Keratinocyte (primary cell): ENCODE measurements at regions not wholly inside any gene's neighbourhood (a gene's known extent, or its start where the extent isn't known, plus 50 kb on each side); places are given as distances from the start of the nearest gene placed in this dataset.

Experiments
- DNase-seq: peaks from one replicate; pipeline ENCODE4 v3.0.0-alpha.2; 2011; ENCODE audit warnings: low read depth, missing footprints, low spot score
- FAIRE-seq: peaks from 2 replicates; lab custom pipeline; 2011; peaks lifted over from hg19 to GRCh38; lab: Jason Lieb, UNC
- H2AFZ ChIP-seq: 2 replicates; pipeline ENCODE4 v1.6.0; 2012; ENCODE audit warnings: low read length, control low read depth, inconsistent platforms; ENCODE audit not compliant: control insufficient read depth
- H3K27ac ChIP-seq: 2 replicates; pipeline ENCODE4 v1.5.1; 2011; ENCODE audit warnings: low read length; ENCODE audit not compliant: control insufficient read depth, insufficient read depth
- H3K27me3 ChIP-seq: 3 replicates; pipeline ENCODE4 v1.6.0; 2011; ENCODE audit warnings: low read length; ENCODE audit not compliant: control insufficient read depth, insufficient read depth; ENCODE audit errors: extremely low read depth
- H3K36me3 ChIP-seq, 2 experiments: 2 replicates in 1 of 2; 3 replicates in 1 of 2; pipeline ENCODE4 v1.5.1; 2011; ENCODE audit warnings: low read length in 2 of 2, mild to moderate bottlenecking in 1 of 2; ENCODE audit not compliant: control insufficient read depth in 2 of 2, insufficient read depth in 2 of 2; ENCODE audit errors: extremely low read depth in 1 of 2
- H3K4me1 ChIP-seq: 3 replicates; pipeline ENCODE4 v1.5.1; 2011; ENCODE audit warnings: low read length; ENCODE audit not compliant: control insufficient read depth, insufficient read depth; ENCODE audit errors: extremely low read depth
- H3K4me2 ChIP-seq: 3 replicates; pipeline ENCODE4 v1.6.0; 2011; ENCODE audit warnings: low read depth, low read length; ENCODE audit not compliant: control insufficient read depth, insufficient read depth; ENCODE audit errors: extremely low read depth
- H3K4me3 ChIP-seq, 3 experiments: fragments of 200-600 bp in 1 of 3; sonication (generic) in 1 of 3; 2 replicates in 2 of 3; 3 replicates in 1 of 3; pipeline ENCODE4 v1.5.1; 2011 to 2016; ENCODE audit warnings: low read length in 3 of 3, mild to moderate bottlenecking in 3 of 3, control low read depth in 2 of 3, inconsistent platforms in 1 of 3, low read depth in 1 of 3, mixed read lengths in 1 of 3, mixed run types in 1 of 3, moderate library complexity in 1 of 3; ENCODE audit not compliant: control insufficient read depth in 2 of 3, insufficient read depth in 2 of 3; ENCODE audit errors: extremely low read depth in 1 of 3
- H3K79me2 ChIP-seq: 2 replicates; pipeline ENCODE4 v1.6.0; 2012; ENCODE audit warnings: low read length; ENCODE audit not compliant: control insufficient read depth, insufficient read depth
- H3K9ac ChIP-seq: 3 replicates; pipeline ENCODE4 v1.6.0; 2011; ENCODE audit warnings: low read length; ENCODE audit not compliant: control insufficient read depth, insufficient read depth; ENCODE audit errors: extremely low read depth
- H3K9me1 ChIP-seq: 3 replicates; pipeline ENCODE4 v1.6.0; 2011; ENCODE audit warnings: low read length; ENCODE audit not compliant: control insufficient read depth, insufficient read depth; ENCODE audit errors: extremely low read depth
- H3K9me3 ChIP-seq: 2 replicates; pipeline ENCODE4 v1.5.1; 2012; ENCODE audit warnings: low read depth, low read length; ENCODE audit not compliant: control insufficient read depth
- H4K20me1 ChIP-seq: 3 replicates; pipeline ENCODE4 v1.6.0; 2011; ENCODE audit warnings: low read length; ENCODE audit not compliant: control insufficient read depth, insufficient read depth; ENCODE audit errors: extremely low read depth
- EZH2 ChIP-seq: IDR thresholded peaks from one replicate; pipeline ENCODE4 v1.6.1; 2012; ENCODE audit warnings: inconsistent platforms, mild to moderate bottlenecking, low read length, moderate library complexity
- dilution Hi-C: fragments of 300-500 bp; cut with MboI; formaldehyde crosslinking; loops from one replicate; pipeline ENCODE4 v1.7.0; 2020; ENCODE audit warnings: low sequenced_read_pairs; ENCODE audit not compliant: extremely low pct_ligation_motif_present
- TF ChIP-seq, protein P1 (sequence below), 3 experiments: IDR thresholded peaks in 1 of 3; conservative IDR thresholded peaks in 1 of 3; optimal IDR thresholded peaks in 1 of 3; 2 replicates in 2 of 3; 3 replicates in 1 of 3; pipeline versions ENCODE3 to v1.5.1; 2011; ENCODE audit warnings: low read length in 3 of 3, mild to moderate bottlenecking in 3 of 3, moderate library complexity in 2 of 3, control low read depth in 1 of 3, inconsistent platforms in 1 of 3; ENCODE audit not compliant: insufficient read depth in 2 of 3; ENCODE audit errors: extremely low read depth in 1 of 3

DNA sequence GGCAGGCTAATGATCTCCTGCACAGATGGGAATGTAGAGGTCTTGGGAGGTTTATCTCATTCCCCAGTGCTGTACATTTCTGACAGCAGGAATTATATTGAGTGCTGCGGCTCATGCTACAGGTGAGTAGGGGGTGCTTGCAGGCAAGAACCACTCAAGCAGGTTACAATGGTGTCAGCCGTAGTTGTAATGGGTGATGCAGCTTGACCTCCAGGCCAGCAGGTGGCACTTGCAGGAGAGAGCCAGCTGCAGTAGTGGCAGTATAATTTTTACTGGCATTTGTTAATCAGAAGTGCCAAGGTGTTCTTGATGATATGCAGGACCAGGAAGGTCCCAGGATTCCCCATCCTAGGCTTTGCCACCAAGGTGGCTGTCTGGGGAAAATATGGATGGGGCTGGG lies 759.6 kb upstream of the NDST4 start:
- H3K9me3 ChIP-seq: no peaks in the 10 kb centered on the region
- dilution Hi-C loops: no loop called here
- no peaks in the 10 kb centered on the region for H3K79me2 ChIP-seq
- no peaks in the 10 kb centered on the region for H3K9me1 ChIP-seq
- DNase-seq (no peak), FAIRE-seq (no peak)
- no peak overlapping the region for H3K9ac ChIP-seq
- no peaks in the 10 kb centered on the region for H3K4me1 ChIP-seq
- no peak overlapping the region for H2AFZ ChIP-seq
- H3K4me3 ChIP-seq: no peak overlapping the region
- H3K27me3 ChIP-seq: no peaks in the 10 kb centered on the region
- TF ChIP-seq, protein P1, sequence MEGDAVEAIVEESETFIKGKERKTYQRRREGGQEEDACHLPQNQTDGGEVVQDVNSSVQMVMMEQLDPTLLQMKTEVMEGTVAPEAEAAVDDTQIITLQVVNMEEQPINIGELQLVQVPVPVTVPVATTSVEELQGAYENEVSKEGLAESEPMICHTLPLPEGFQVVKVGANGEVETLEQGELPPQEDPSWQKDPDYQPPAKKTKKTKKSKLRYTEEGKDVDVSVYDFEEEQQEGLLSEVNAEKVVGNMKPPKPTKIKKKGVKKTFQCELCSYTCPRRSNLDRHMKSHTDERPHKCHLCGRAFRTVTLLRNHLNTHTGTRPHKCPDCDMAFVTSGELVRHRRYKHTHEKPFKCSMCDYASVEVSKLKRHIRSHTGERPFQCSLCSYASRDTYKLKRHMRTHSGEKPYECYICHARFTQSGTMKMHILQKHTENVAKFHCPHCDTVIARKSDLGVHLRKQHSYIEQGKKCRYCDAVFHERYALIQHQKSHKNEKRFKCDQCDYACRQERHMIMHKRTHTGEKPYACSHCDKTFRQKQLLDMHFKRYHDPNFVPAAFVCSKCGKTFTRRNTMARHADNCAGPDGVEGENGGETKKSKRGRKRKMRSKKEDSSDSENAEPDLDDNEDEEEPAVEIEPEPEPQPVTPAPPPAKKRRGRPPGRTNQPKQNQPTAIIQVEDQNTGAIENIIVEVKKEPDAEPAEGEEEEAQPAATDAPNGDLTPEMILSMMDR (optimal IDR thresholded peaks at IDR 0.05 in 1 of 3, IDR thresholded peaks at IDR 0.05 in 1 of 3, conservative IDR thresholded peaks at IDR 0.05 in 1 of 3; ENCODE audit: extremely low read depth in 1 of 3, insufficient read depth in 2 of 3, low read length in 3 of 3): peak in 1 of 3 experiments; percentile 31
- no peak for TF ChIP-seq EZH2
- no peaks in the 10 kb centered on the region for H4K20me1 ChIP-seq
- no peaks in the 10 kb centered on the region for H3K36me3 ChIP-seq
- H3K4me2 ChIP-seq: no peak overlapping the region
- H3K27ac ChIP-seq: no peak overlapping the region

DNA sequence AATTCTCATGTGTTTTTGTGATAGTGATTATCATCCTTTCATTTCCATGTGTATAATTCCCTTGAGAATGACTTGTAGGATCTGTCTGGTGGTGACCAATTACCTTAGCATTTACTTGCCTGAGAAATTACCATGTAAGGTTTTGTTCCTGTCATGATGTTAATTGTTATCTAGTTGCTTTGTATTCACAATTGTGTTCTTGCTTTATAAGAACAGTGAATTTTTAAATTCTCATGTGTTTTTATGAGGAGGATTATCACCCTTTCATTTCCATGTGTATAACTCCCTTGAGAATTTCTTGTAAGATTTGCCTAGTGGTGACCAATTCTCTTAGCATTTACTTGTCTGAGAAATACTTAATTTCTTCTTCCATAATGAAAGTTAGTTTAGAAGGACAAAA lies 758.2 kb upstream of the NDST4 start:
- H4K20me1 ChIP-seq: no peaks in the 10 kb centered on the region
- H3K9me3 ChIP-seq: no peaks in the 10 kb centered on the region
- no peak overlapping the region for H3K9ac ChIP-seq
- no peaks in the 10 kb centered on the region for H3K36me3 ChIP-seq
- no peak overlapping the region for H2AFZ ChIP-seq
- H3K9me1 ChIP-seq: no peaks in the 10 kb centered on the region
- H3K4me3 ChIP-seq: no peak overlapping the region
- no peak overlapping the region for H3K4me2 ChIP-seq
- dilution Hi-C loops: no loop called here
- no peaks in the 10 kb centered on the region for H3K4me1 ChIP-seq
- no peaks in the 10 kb centered on the region for H3K27me3 ChIP-seq
- H3K79me2 ChIP-seq: no peaks in the 10 kb centered on the region
- FAIRE-seq: no peak
- no peak overlapping the region for H3K27ac ChIP-seq
- no peak for DNase-seq
- TF ChIP-seq, protein P1 (optimal IDR thresholded peaks at IDR 0.05 in 1 of 3, IDR thresholded peaks at IDR 0.05 in 1 of 3, conservative IDR thresholded peaks at IDR 0.05 in 1 of 3; ENCODE audit: extremely low read depth in 1 of 3, insufficient read depth in 2 of 3, low read length in 3 of 3): no peak
- TF ChIP-seq EZH2: no peak
